ENCODE measurements at regions not wholly inside any gene's neighbourhood (a gene's known extent, or its start where the extent isn't known, plus 50 kb on each side); places are given as distances from the start of the nearest gene placed in this dataset.

DNA sequence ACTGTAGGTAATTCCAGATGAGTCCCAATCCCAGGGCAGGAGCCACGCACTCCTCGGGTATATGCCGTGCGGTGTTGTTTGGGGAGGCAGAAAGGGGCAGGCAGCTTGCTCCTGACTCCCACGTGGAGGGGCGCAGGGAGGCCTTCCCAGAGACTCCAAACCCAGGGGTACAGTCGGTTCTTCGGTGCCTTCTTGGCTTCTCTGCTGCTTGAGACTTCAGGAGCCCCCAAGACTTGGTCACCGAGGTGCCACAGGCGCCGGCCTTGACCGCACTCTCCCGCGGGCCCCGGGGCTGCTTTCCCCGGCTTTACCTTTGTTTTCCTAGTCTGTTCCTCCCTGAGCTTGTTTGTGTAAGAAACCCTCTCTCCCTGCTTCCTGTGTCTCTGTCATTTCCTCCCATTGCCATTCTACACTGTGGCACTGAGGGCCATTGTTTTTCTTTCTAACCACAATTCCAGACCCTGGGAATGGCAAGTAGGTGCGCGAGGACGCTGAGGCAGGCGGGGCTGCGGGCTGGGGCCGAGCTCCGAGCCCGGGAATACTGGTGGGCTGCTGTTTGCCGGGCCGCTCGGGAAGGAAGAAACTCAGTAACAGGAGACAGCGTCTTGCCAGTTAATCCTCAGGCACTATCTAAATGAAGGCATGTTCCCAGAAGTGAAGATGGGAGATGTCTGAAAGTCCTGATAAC is 215.6 kb upstream of the HEY2 start:
- TF ChIP-seq, protein P1, sequence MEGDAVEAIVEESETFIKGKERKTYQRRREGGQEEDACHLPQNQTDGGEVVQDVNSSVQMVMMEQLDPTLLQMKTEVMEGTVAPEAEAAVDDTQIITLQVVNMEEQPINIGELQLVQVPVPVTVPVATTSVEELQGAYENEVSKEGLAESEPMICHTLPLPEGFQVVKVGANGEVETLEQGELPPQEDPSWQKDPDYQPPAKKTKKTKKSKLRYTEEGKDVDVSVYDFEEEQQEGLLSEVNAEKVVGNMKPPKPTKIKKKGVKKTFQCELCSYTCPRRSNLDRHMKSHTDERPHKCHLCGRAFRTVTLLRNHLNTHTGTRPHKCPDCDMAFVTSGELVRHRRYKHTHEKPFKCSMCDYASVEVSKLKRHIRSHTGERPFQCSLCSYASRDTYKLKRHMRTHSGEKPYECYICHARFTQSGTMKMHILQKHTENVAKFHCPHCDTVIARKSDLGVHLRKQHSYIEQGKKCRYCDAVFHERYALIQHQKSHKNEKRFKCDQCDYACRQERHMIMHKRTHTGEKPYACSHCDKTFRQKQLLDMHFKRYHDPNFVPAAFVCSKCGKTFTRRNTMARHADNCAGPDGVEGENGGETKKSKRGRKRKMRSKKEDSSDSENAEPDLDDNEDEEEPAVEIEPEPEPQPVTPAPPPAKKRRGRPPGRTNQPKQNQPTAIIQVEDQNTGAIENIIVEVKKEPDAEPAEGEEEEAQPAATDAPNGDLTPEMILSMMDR (IDR thresholded peaks at IDR 0.05): no peak
- no peak for TF ChIP-seq ZFX (IDR thresholded peaks at IDR 0.05; ENCODE audit: borderline replicate concordance)
